ENCODE measurements at regions not wholly inside any gene's neighbourhood (a gene's known extent, or its start where the extent isn't known, plus 50 kb on each side); places are given as distances from the start of the nearest gene placed in this dataset.

- Histone ChIP-seq H3K36me3 (no peaks in the 10 kb centered on the region), H3K4me3 (no peak overlapping the region), H3K9me3 (no peaks in the 10 kb centered on the region), H3K27me3 (no peaks in the 10 kb centered on the region)
- DNase-seq: no peak
Observed at GRCh38 chr6:14796974-14797762, 448.7 kb upstream of the JARID2 start.

GRCh38 chr6:14797875-14798593, 447.8 kb upstream of the JARID2 start:
- no peak overlapping the region for H3K4me3 ChIP-seq
- H3K27me3 ChIP-seq: no peaks in the 10 kb centered on the region
- DNase-seq: no peak
- H3K36me3 ChIP-seq: no peaks in the 10 kb centered on the region
- H3K9me3 ChIP-seq: no peaks in the 10 kb centered on the region

- no peaks in the 10 kb centered on the region for H3K9me3 ChIP-seq
- no peak overlapping the region for H3K4me3 ChIP-seq
- no peaks in the 10 kb centered on the region for H3K36me3 ChIP-seq
- DNase-seq: no peak
- H3K27me3 ChIP-seq: no peaks in the 10 kb centered on the region
Observed at GRCh38 chr6:14798594-14798982, 447.3 kb upstream of the JARID2 start.

GRCh38 chr6:14798996-14799588, 446.8 kb upstream of the JARID2 start:
- Histone ChIP-seq H3K4me3 (no peak overlapping the region), H3K36me3 (no peaks in the 10 kb centered on the region), H3K9me3 (no peaks in the 10 kb centered on the region), H3K27me3 (no peaks in the 10 kb centered on the region)
- no peak for DNase-seq

GRCh38 chr6:14799928-14800327, 445.9 kb upstream of the JARID2 start:
- no peaks in the 10 kb centered on the region for H3K27me3 ChIP-seq
- H3K36me3 ChIP-seq: no peaks in the 10 kb centered on the region
- DNase-seq: peak; percentile 82
- no peaks in the 10 kb centered on the region for H3K9me3 ChIP-seq
- H3K4me3 ChIP-seq: no peak overlapping the region

- no peaks in the 10 kb centered on the region for H3K27me3 ChIP-seq
- DNase-seq: no peak
- no peaks in the 10 kb centered on the region for H3K9me3 ChIP-seq
- H3K36me3 ChIP-seq: no peaks in the 10 kb centered on the region
- no peak overlapping the region for H3K4me3 ChIP-seq
Observed at GRCh38 chr6:14802514-14803160, 443.2 kb upstream of the JARID2 start.

GRCh38 chr6:14804001-14804784, 441.7 kb upstream of the JARID2 start:
- H3K9me3 ChIP-seq: 0 out of 2 replicates have a peak, but pooled peaks cover 2% of the 10 kb centered on the region
- no peaks in the 10 kb centered on the region for H3K27me3 ChIP-seq
- H3K36me3 ChIP-seq: no peaks in the 10 kb centered on the region
- no peak for DNase-seq
- H3K4me3 ChIP-seq: no peak overlapping the region

GRCh38 chr6:14804785-14805210, 441.1 kb upstream of the JARID2 start:
- 0 out of 2 replicates have a peak, but pooled peaks cover 2% of the 10 kb centered on the region for H3K9me3 ChIP-seq

GRCh38 chr6:14806101-14806500, 439.8 kb upstream of the JARID2 start:
- Histone ChIP-seq H3K36me3 (no peaks in the 10 kb centered on the region), H3K27me3 (no peaks in the 10 kb centered on the region), H3K9me3 (0 out of 2 replicates have a peak, but pooled peaks cover 2% of the 10 kb centered on the region), H3K4me3 (no peak overlapping the region)
- no peak for DNase-seq

More at GRCh38 chr6:14804785-14805210, 441.1 kb upstream of the JARID2 start:
- Histone ChIP-seq H3K36me3 (no peaks in the 10 kb centered on the region), H3K4me3 (no peak overlapping the region), H3K27me3 (no peaks in the 10 kb centered on the region)
- peak; percentile 51 for DNase-seq

GRCh38 chr6:14807130-14807529, 438.7 kb upstream of the JARID2 start:
- Histone ChIP-seq H3K4me3 (no peak overlapping the region), H3K27me3 (no peaks in the 10 kb centered on the region), H3K36me3 (no peaks in the 10 kb centered on the region), H3K9me3 (0 out of 2 replicates have a peak, but pooled peaks cover 2% of the 10 kb centered on the region)
- no peak for DNase-seq

- no peaks in the 10 kb centered on the region for H3K36me3 ChIP-seq
- no peak for DNase-seq
- H3K27me3 ChIP-seq: no peaks in the 10 kb centered on the region
- no peak overlapping the region for H3K4me3 ChIP-seq
- 0 out of 2 replicates have a peak, but pooled peaks cover 2% of the 10 kb centered on the region for H3K9me3 ChIP-seq
Observed at GRCh38 chr6:14807971-14808370, 437.9 kb upstream of the JARID2 start.

- DNase-seq: no peak
- Histone ChIP-seq H3K4me3 (no peak overlapping the region), H3K36me3 (no peaks in the 10 kb centered on the region), H3K9me3 (0 out of 2 replicates have a peak, but pooled peaks cover 2% of the 10 kb centered on the region), H3K27me3 (no peaks in the 10 kb centered on the region)
Observed at GRCh38 chr6:14810021-14810420, 435.8 kb upstream of the JARID2 start.

- Histone ChIP-seq H3K4me3 (no peak overlapping the region), H3K9me3 (0 out of 2 replicates have a peak, but pooled peaks cover 2% of the 10 kb centered on the region), H3K36me3 (no peaks in the 10 kb centered on the region), H3K27me3 (no peaks in the 10 kb centered on the region)
- no peak for DNase-seq
Observed at GRCh38 chr6:14811775-14812428, 434.0 kb upstream of the JARID2 start.

- H3K4me3 ChIP-seq: no peak overlapping the region
- DNase-seq: no peak
- no peaks in the 10 kb centered on the region for H3K9me3 ChIP-seq
- no peaks in the 10 kb centered on the region for H3K36me3 ChIP-seq
- H3K27me3 ChIP-seq: no peaks in the 10 kb centered on the region
Observed at GRCh38 chr6:14814016-14814415, 431.9 kb upstream of the JARID2 start.

GRCh38 chr6:14816116-14816859, 429.6 kb upstream of the JARID2 start:
- no peak overlapping the region for H3K4me3 ChIP-seq
- H3K36me3 ChIP-seq: no peaks in the 10 kb centered on the region
- DNase-seq: no peak
- H3K27me3 ChIP-seq: no peaks in the 10 kb centered on the region
- no peaks in the 10 kb centered on the region for H3K9me3 ChIP-seq
